Smooth muscle cell of the brain vasculature (primary cell): ENCODE measurements at regions not wholly inside any gene's neighbourhood (a gene's known extent, or its start where the extent isn't known, plus 50 kb on each side); places are given as distances from the start of the nearest gene placed in this dataset.

Experiments
- DNase-seq: peaks from one replicate; pipeline ENCODE4 v3.0.0-alpha.2; 2012; ENCODE audit warnings: low read depth, low spot score

DNA sequence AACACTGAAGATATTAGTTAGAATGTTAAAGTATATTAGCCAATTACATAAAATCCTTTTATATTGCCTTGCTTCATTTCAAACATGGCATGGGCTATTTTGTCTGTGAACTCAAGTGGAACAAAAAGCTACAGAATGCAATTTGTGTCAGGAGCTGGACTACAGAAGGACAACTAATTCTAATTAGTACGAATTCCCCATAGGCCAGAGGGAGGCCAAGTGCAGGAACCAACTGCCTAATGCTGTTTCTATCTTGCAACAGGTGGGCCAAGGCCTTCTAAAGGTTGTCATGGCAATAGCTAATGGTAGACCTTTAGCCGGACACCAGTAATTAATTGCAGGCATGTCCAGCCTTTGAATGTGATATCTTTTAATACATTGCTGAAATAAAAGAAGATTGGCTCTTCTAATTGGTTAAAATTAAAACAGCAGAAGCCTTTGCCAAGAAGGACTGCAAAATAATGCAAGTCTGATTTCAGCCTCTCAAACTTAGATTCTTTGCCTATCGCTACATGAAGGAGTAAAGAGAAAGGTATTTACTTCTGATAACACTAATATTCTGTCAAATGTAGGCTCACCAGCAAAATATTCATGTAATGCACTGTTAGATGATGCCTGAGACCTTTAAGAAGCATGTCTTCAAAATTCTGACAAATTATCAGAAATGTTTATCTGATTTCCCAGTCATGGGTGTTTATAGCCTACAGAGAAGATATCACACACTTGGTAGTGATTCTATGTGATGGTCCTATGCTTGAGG, 232.1 kb downstream of the LMO4 start:
- DNase-seq, result no peak

GRCh38 chr1:87563211-87563610, 234.5 kb downstream of the LMO4 start:
- no peak for DNase-seq

DNA sequence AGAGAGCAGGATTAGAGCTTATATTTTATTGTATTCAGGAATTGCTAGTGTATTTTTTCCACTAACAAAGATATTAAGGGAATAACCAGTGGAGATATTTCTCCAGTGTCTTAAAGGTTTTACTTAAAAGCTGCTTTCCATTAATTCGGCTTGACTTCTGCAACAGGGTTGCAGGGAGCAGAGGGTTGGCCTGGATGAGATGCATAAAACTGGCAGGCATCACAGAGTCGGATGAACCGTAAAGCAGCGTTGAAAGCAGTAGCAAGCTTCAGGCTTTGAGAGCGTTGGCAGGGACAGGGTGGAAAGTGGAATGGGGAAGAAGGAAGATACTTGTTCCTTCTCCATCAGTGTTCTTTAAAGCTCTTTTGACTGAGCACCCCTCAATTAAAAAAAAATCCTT, 237.2 kb downstream of the LMO4 start:
- DNase-seq, result no peak

GRCh38 chr1:87568005-87568404, 239.3 kb downstream of the LMO4 start:
- DNase-seq, result no peak

- DNase-seq, result no peak
These were observed 240.2 kb downstream of the LMO4 start for GRCh38 chr1:87568911-87569310.

- DNase-seq, result no peak
These were observed 243.3 kb downstream of the LMO4 start for GRCh38 chr1:87572008-87572407.

DNA sequence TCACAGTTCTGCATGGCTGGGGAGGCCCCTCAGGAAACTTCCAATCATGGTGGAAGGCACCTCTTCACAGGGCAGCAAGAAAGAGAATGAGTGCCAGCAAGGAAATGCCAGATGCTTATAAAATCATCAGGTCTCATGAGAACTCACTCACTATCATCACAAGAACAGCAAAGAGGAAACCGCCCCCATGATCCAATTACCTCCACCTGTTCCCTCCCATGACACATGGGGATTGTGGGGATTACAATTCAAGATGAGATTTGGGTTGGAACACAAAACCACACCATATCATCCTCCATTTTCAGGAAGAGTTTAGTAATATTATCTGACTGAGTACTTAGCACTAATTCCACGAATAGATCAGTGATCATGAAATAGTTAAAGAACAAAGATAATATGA, 244.2 kb downstream of the LMO4 start:
- DNase-seq, result no peak

DNA sequence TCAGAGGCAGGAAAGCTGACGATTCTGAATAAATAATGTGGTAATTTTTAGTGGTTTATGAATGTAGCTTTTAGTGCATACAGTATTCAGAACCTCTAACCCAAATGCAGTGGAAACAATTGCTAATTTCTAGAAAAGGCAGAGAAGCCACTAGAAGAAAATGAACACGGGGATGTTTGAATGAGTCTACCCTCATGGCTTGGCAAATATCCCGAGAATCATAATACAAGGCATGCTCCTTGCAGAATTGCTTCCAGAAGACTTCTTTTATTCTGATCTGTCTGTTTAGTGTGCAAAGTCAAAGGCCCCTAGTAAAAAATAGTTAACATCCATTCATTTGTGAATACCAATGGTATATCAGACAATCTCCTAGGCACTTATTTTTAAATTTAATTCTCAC, 246.8 kb downstream of the LMO4 start:
- no peak for DNase-seq

GRCh38 chr1:87578464-87578863, 249.8 kb downstream of the LMO4 start:
- no peak for DNase-seq

DNA sequence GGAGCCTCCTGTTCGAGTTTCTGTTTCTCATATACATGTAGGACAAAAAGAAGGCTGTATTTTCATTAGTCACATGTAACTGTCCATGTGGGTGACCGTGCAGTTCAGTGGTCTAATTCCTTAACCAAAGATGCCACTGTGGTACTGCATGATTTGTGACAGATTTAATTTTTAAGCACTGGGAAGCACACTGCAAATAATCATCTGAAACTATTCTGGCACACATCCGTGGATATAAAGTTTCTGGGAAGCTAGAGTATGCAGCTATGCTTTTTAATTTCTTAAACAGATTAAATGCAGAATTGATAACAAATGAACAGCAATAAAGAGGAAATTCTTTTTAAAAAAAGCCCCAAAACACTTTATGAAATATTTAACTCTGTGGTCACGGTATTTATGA, 254.8 kb downstream of the LMO4 start:
- DNase-seq, result no peak

- DNase-seq, result no peak
These were observed 255.9 kb downstream of the LMO4 start for GRCh38 chr1:87584586-87584985.

GRCh38 chr1:87586501-87586900, 257.8 kb downstream of the LMO4 start:
- no peak for DNase-seq

DNA sequence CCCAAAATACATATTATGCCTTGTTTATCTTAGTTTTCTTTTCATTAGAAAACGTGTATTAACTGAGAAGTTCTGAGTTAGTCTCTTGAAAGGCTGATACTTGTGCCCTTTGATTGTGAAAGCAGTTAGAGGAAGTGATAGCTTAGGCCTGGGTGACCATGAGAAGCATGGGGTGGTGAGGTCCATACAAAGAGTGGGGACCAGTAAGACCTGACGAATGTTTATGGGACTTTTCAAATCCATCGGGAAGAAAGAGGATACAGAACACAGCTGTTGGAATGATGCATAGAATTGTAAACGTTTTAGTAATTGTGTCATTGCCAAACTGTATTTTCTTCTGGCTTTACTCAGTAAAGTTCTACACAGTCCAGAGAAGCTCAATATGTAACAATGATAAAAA, 259.8 kb downstream of the LMO4 start:
- DNase-seq, result no peak

DNA sequence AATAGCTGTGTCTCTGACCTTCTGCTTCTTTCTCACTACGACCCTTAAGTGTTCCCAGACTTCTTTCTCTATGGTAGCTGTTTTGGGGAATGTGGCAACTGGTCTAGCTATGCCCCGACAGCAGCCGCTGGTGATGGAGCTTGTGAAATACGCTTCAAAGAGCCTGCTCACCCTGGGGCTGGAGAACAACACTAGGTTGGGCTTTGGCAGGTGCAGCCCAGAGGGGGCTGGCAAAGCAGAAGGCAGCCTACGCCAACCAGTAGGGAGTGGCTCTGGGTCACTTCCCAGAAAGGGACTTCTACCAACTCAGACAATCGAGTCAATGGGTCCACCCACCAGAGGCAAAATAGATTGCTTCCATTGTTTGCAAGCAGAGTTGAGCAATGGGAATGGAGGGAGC, 262.8 kb downstream of the LMO4 start:
- no peak for DNase-seq

- DNase-seq, result no peak
These were observed 263.5 kb downstream of the LMO4 start for GRCh38 chr1:87592156-87592555.

- DNase-seq, result no peak
These were observed 266.2 kb downstream of the LMO4 start for GRCh38 chr1:87594736-87595383.

- DNase-seq, result no peak
These were observed 266.7 kb downstream of the LMO4 start for GRCh38 chr1:87595384-87595781.

- no peak for DNase-seq
These were observed 269.7 kb downstream of the LMO4 start for GRCh38 chr1:87598429-87598828.

- no peak for DNase-seq
These were observed 270.9 kb downstream of the LMO4 start for GRCh38 chr1:87599569-87599968.

DNA sequence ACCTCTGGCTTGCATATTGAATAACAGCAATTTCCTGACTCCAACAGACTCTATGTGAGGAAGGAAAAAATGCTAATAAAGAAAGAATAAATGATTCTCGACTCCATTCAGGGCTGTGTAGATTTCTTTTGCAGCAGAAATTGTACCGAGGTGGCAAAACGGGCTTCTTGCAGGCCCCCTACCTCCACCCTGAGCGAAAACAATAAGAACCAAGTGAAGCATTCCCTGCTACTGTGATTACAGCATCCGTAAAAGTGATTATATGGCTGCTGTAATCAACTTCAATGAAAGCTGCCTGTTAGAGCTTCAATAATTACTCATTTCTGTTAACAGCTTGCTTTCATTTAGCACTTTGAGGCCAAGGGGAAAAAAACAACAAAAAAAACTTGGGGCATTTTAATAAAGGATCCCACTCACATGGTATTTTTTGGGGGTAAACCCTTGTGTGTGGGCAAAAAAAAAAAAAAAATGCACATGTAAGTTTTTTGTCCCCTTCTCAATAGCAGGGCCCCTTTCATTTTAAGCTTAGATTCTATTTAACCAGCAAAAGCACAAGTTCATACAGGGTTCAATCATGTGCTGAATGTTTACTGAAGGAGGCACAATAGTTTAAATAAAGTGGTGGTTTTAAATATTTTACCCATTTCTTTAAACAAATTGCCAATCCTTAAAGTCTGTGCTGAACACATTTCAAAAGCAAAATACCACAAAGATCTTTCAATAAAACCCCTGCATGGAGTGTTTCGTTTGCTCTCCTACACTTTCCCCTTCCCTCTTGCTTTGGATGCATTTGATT, 271.6 kb downstream of the LMO4 start:
- no peak for DNase-seq

DNA sequence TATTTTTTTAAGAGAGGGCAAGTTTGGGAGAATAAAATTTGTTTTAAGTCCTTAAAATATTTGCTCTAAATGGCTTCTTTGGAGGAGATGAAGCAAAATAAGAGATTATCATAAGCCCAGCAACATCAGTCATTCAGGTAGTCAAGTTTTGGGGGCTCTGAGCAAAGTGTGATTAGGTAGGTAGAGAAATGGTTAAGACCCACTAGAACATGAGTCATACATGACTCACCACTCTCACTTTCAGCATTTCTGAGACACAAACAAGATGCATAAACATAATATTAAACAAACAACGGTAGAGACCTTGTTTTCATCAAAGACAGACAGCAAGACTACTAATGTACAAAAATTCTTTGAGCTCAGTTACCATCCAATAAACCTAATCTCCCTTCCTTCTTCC, 272.2 kb downstream of the LMO4 start:
- DNase-seq, result no peak

- DNase-seq, result no peak
These were observed 274.9 kb downstream of the LMO4 start for GRCh38 chr1:87603626-87604025.

GRCh38 chr1:87612956-87613355, 284.3 kb downstream of the LMO4 start:
- no peak for DNase-seq
